OCI-LY3 (cell line): ENCODE measurements at regions not wholly inside any gene's neighbourhood (a gene's known extent, or its start where the extent isn't known, plus 50 kb on each side); places are given as distances from the start of the nearest gene placed in this dataset.

Experiments used
- H2AFZ ChIP-seq: fragments of 200-600, 300-600 bp; shearing (Covaris generic); 2 replicates; pipeline ENCODE4 v1.6.0; 2014; ENCODE audit warnings: antibody characterized with exemption, low read depth, low read length
- H3K27ac ChIP-seq: fragments of 200-600, 300-600 bp; sonication (generic); 2 replicates; pipeline ENCODE4 v1.5.1; 2014; ENCODE audit warnings: mild to moderate bottlenecking, low read length, moderate library complexity, mixed read lengths
- H3K27me3 ChIP-seq: fragments of 200-600, 300-600 bp; sonication (generic); 2 replicates; pipeline ENCODE4 v1.6.1; 2014; ENCODE audit warnings: low read depth, low read length, mixed read lengths
- H3K36me3 ChIP-seq: fragments of 200-600, 300-600 bp; sonication (generic); replicated peaks from 2 replicates; pipeline ENCODE3; 2014; ENCODE audit warnings: low read depth, low read length, mixed read lengths
- H3K4me1 ChIP-seq: fragments of 300-600, 200-600 bp; sonication (generic); 2 replicates; pipeline ENCODE4 v1.6.1; 2014; ENCODE audit warnings: low read length, mixed read lengths
- H3K4me2 ChIP-seq: fragments of 200-600, 300-600 bp; sonication (generic); 2 replicates; pipeline ENCODE4 v1.6.1; 2014; ENCODE audit warnings: low read length, mixed read lengths
- H3K4me3 ChIP-seq: fragments of 300-600, 200-600 bp; sonication (generic); 2 replicates; pipeline ENCODE4 v1.5.1; 2014; ENCODE audit warnings: antibody characterized with exemption, mild to moderate bottlenecking, low read length, moderate library complexity
- H3K79me2 ChIP-seq: fragments of 300-600, 200-600 bp; shearing (Covaris generic); 2 replicates; pipeline ENCODE4 v1.6.1; 2014; ENCODE audit warnings: mild to moderate bottlenecking, low read length, mixed read lengths
- H3K9ac ChIP-seq: fragments of 300-600, 200-600 bp; shearing (Covaris generic); 2 replicates; pipeline ENCODE4 v1.6.0; 2014; ENCODE audit warnings: mild to moderate bottlenecking, low read length, moderate library complexity
- H3K9me3 ChIP-seq: fragments of 200-600, 300-600 bp; shearing (Covaris generic); 2 replicates; pipeline ENCODE4 v1.6.1; 2014; ENCODE audit warnings: low read length, mixed read lengths; ENCODE audit not compliant: insufficient read depth
- H4K20me1 ChIP-seq: fragments of 200-600, 300-600 bp; sonication (generic); 2 replicates; pipeline ENCODE4 v1.6.1; 2016; ENCODE audit warnings: low read length, mixed read lengths; ENCODE audit not compliant: insufficient read depth
- EZH2phosphoT487 ChIP-seq: fragments of 200-600 bp; shearing (Covaris generic); IDR thresholded peaks from 2 replicates; pipeline ENCODE4 v1.6.1; 2018; ENCODE audit warnings: antibody characterized with exemption, mixed run types, low read depth
- TF ChIP-seq, protein P1 (sequence below): fragments of 200-600, 300-600 bp; sonication (generic); IDR thresholded peaks from 2 replicates; pipeline ENCODE4 v1.5.1; 2014; ENCODE audit warnings: antibody characterized with exemption, low read length, low read depth

DNA sequence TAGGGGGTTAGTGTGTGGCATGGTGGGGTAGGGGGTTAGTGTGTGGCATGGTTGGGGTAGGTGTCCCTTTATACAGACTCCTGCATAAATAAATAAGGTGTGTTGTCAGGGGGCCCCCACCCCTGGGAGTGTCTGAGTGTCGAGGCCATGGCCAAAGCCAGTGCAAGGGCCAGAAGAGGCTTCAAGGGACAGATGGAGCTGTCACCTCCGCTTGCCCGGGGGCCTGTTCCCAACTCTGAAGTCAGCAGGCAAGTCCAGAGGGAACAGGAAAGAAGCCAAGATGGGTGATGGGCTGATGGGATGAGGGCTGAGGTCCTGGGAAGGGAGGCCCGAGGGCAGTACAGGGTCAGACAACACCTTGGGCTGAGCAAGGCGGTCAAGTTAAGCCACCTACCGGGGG is 997.8 kb downstream of the BRD1 start:
- Histone ChIP-seq H3K9me3 (no peaks in the 10 kb centered on the region), H2AFZ (no peak overlapping the region), H3K4me3 (no peak overlapping the region), H3K27ac (no peak overlapping the region), H3K4me2 (no peak overlapping the region), H3K27me3 (no peaks in the 10 kb centered on the region), H3K4me1 (peaks cover 2% of the 10 kb centered on the region; the same call in 1 of the 2 replicates), H4K20me1 (no peaks in the 10 kb centered on the region), H3K36me3 (no peaks in the 10 kb centered on the region), H3K79me2 (no peaks in the 10 kb centered on the region), H3K9ac (no peak overlapping the region)
- no peak for TF ChIP-seq EZH2phosphoT487
- TF ChIP-seq, protein P1, sequence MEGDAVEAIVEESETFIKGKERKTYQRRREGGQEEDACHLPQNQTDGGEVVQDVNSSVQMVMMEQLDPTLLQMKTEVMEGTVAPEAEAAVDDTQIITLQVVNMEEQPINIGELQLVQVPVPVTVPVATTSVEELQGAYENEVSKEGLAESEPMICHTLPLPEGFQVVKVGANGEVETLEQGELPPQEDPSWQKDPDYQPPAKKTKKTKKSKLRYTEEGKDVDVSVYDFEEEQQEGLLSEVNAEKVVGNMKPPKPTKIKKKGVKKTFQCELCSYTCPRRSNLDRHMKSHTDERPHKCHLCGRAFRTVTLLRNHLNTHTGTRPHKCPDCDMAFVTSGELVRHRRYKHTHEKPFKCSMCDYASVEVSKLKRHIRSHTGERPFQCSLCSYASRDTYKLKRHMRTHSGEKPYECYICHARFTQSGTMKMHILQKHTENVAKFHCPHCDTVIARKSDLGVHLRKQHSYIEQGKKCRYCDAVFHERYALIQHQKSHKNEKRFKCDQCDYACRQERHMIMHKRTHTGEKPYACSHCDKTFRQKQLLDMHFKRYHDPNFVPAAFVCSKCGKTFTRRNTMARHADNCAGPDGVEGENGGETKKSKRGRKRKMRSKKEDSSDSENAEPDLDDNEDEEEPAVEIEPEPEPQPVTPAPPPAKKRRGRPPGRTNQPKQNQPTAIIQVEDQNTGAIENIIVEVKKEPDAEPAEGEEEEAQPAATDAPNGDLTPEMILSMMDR: no peak

DNA sequence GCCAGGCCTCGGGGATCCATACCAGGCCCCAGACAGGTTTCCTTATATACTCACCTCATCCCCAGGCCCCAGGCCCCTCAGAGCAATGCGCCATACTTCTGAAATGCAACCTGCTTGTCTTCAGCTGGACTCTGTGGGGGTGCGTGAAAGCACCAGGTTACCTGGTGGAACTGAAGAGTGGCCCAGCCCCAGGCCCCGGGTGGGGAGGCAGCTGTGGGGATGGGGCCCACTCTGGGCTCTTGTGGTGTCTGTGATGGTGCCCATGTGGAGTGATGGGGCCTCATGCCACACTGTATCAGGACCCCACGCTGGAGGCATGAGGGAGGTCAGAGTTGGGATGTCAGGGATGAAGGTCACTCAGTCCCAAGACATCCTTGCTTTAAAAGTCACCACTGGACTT is 999.0 kb downstream of the BRD1 start:
- H3K27ac ChIP-seq: no peak overlapping the region

DNA sequence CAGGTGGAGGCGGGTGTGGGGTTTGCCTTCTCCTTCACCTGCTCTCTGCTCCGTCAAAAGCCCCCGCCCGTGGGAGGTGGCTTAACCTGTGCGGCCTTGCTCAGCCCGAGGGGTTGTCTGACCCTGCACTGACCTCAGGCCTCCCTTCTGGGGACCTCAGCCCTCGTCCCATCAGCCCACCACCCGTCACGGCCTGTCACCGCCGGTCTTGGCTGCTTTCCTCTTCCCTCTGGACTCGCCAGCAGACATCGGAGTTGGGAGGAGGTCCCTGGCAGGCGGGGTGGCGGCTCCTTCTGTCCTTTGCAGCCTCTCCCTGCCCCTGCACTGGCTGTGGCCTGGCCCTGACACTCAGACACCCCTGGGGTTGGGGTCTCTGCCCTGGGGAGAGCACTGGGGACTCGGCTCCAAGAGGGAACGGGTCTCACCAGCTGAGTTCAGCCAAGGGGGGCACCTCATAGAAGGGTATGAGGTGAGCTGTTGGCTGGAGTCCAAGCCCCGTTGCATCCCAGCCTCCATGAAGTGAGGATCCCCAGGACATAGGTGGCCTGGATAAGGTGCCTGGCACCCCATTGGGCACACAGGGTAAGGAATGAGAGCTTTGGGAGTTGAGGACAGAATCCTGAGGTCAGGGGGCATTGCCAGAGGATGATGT is 999.6 kb downstream of the BRD1 start:
- Histone ChIP-seq H3K27ac (no peak overlapping the region), H3K9me3 (no peaks in the 10 kb centered on the region)
- TF ChIP-seq, protein P1: no peak
- TF ChIP-seq EZH2phosphoT487: no peak

More for the DNA sequence above, 999.0 kb downstream of the BRD1 start:
- no peaks in the 10 kb centered on the region for H3K79me2 ChIP-seq
- H2AFZ ChIP-seq: no peak overlapping the region
- no peaks in the 10 kb centered on the region for H3K27me3 ChIP-seq
- H3K9ac ChIP-seq: no peak overlapping the region
- H3K9me3 ChIP-seq: no peaks in the 10 kb centered on the region
- no peak overlapping the region for H3K4me2 ChIP-seq
- no peak for TF ChIP-seq EZH2phosphoT487
- TF ChIP-seq, protein P1: no peak
- no peaks in the 10 kb centered on the region for H3K36me3 ChIP-seq
- H3K4me1 ChIP-seq: no peaks in the 10 kb centered on the region
- no peak overlapping the region for H3K4me3 ChIP-seq
- H4K20me1 ChIP-seq: no peaks in the 10 kb centered on the region

DNA sequence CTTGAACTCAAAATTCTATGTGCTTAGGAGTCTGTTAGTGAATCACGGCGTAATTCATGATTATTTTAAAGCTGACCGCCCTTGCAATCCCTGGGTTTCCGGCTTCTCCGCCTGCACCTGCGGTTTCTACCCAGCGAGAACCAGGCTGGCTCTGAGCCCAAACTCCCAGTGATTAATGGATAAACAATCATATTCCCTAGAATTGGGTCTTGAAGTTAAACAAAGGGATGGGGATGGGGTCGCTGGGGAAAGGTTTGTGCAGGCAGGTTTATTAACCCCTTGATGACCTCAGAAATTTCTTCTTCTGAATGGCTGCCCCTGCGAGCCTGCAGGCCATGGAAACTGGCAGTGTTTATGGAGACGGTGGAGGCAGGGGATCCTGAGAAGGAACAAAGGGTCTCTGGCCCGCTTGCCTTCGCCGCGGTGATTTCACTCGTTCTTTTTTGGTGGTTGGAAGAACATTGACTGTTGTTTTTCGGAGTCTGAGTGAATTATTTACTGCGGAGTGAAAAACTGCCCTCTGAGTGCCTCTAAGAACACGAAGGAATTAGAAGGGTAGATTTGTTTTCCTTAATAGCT is 1000.3 kb downstream of the BRD1 start:
- no peaks in the 10 kb centered on the region for H3K4me1 ChIP-seq
- H3K4me2 ChIP-seq: no peak overlapping the region

More for the DNA sequence above, 999.6 kb downstream of the BRD1 start:
- Histone ChIP-seq H3K79me2 (no peaks in the 10 kb centered on the region), H3K4me2 (no peak overlapping the region), H3K27me3 (no peaks in the 10 kb centered on the region), H3K9ac (no peak overlapping the region), H3K4me1 (no peaks in the 10 kb centered on the region), H3K36me3 (no peaks in the 10 kb centered on the region), H3K4me3 (no peak overlapping the region), H4K20me1 (no peaks in the 10 kb centered on the region), H2AFZ (no peak overlapping the region)

More for the DNA sequence above, 1000.3 kb downstream of the BRD1 start:
- Histone ChIP-seq H4K20me1 (no peaks in the 10 kb centered on the region), H2AFZ (no peak overlapping the region), H3K4me3 (no peak overlapping the region), H3K79me2 (no peaks in the 10 kb centered on the region), H3K27me3 (no peaks in the 10 kb centered on the region), H3K9ac (no peak overlapping the region), H3K27ac (no peak overlapping the region), H3K36me3 (no peaks in the 10 kb centered on the region), H3K9me3 (no peaks in the 10 kb centered on the region)
- TF ChIP-seq, protein P1: no peak
- TF ChIP-seq EZH2phosphoT487: no peak
